ENCODE measurements at regions not wholly inside any gene's neighbourhood (a gene's known extent, or its start where the extent isn't known, plus 50 kb on each side); places are given as distances from the start of the nearest gene placed in this dataset.

GRCh38 chr12:13379531-13380188, 183.1 kb downstream of the EMP1 start:
- Histone ChIP-seq H3K27ac (ENCODE audit: low read depth, low read length) (no peak overlapping the region), H3K9ac (ENCODE audit: low read length in 5 of 5) (no peak overlapping the region), H3K4me1 (ENCODE audit: control insufficient read depth in 5 of 5, insufficient read depth in 5 of 5, low read length in 5 of 5) (peaks cover 0 to 8% (median 4%) of the 10 kb centered on the region in 5 donors)

DNA sequence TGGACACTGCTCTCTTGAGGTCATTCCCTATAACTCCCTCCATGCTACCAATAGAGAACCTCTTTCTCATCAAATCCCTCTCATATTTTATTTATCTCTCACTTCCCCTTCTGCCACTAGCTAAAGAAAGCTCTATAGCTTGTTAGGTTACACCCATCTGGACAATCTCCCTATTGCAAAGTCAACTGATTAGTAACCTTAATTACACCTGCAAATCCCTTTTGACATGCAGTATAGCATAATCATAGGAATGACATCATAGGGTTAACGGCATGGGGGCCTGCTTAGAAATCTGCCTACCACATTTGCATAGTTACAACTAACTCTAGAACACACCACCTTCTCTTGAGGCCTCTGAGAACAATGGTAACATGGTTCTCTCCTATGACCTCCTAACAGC, 181.2 kb downstream of the EMP1 start:
- Histone ChIP-seq H3K9me3 (ENCODE audit: control insufficient read depth in 5 of 5, low read length in 5 of 5) (peaks cover 0 to 8% (median 6%) of the 10 kb centered on the region in 5 donors), H3K4me3 (ENCODE audit: low read depth in 1 of 5, low read length in 5 of 5) (no peak overlapping the region), H3K9ac (ENCODE audit: low read length in 5 of 5) (no peak overlapping the region), H3K4me1 (ENCODE audit: control insufficient read depth in 5 of 5, insufficient read depth in 5 of 5, low read length in 5 of 5) (peaks cover 0 to 25% (median 12%) of the 10 kb centered on the region in 5 donors), H3K36me3 (ENCODE audit: control insufficient read depth in 5 of 5, insufficient read depth in 5 of 5, low read length in 5 of 5) (no peaks in the 10 kb centered on the region), H3K27ac (ENCODE audit: low read depth, low read length) (no peak overlapping the region), H3K27me3 (ENCODE audit: control insufficient read depth in 5 of 5, insufficient read depth in 4 of 5, low read length in 5 of 5) (no peaks in the 10 kb centered on the region)

More at GRCh38 chr12:13379531-13380188, 183.1 kb downstream of the EMP1 start:
- Histone ChIP-seq H3K9me3 (ENCODE audit: control insufficient read depth in 5 of 5, low read length in 5 of 5) (peaks cover 0 to 8% (median 6%) of the 10 kb centered on the region in 5 donors), H3K36me3 (ENCODE audit: control insufficient read depth in 5 of 5, insufficient read depth in 5 of 5, low read length in 5 of 5) (no peaks in the 10 kb centered on the region), H3K4me3 (ENCODE audit: low read depth in 1 of 5, low read length in 5 of 5) (no peak overlapping the region), H3K27me3 (ENCODE audit: control insufficient read depth in 5 of 5, insufficient read depth in 4 of 5, low read length in 5 of 5) (no peaks in the 10 kb centered on the region)

DNA sequence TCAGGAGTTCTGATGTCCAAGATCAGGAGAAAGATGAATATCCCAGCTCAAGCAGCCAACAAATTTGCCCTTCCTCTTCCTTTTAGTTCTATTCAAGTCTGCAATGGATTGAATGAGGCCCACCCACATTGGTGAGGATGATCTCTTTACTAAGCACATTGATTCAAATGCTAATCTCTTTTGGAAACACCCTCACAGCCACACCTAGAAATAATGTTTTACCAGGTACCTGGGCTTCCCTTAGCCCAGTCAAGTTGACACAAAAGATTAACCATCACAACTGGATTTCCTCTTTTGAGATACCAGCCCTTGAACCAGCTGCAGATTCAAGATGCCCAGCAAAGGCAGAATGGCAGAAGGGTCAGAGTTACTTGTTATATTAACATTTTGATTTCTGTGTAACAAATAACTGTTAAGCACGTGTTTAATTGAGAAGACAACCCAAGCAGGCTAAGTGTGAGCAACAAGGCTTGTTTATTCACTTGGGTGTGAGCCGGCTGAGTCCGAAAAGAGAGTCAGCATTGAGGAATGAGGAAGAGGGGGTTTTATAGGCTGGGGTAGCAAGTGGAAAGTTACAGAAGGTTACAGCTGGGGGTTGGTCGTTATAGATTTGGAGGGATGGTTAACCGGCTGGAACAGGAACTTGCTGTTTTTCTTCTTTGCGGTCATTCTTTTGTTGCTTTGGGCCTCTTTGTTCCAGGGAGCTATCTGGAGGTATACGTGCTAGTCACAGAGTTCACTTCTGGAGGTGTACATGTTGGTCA, 180.3 kb downstream of the EMP1 start:
- Histone ChIP-seq H3K27ac (ENCODE audit: low read depth, low read length) (no peak overlapping the region), H3K9ac (ENCODE audit: low read length in 5 of 5) (no peak overlapping the region), H3K4me1 (ENCODE audit: control insufficient read depth in 5 of 5, insufficient read depth in 5 of 5, low read length in 5 of 5) (peaks cover 0 to 25% (median 12%) of the 10 kb centered on the region in 5 donors), H3K36me3 (ENCODE audit: control insufficient read depth in 5 of 5, insufficient read depth in 5 of 5, low read length in 5 of 5) (no peaks in the 10 kb centered on the region), H3K9me3 (ENCODE audit: control insufficient read depth in 5 of 5, low read length in 5 of 5) (peaks cover 0 to 8% (median 6%) of the 10 kb centered on the region in 5 donors), H3K4me3 (ENCODE audit: low read depth in 1 of 5, low read length in 5 of 5) (no peak overlapping the region), H3K27me3 (ENCODE audit: control insufficient read depth in 5 of 5, insufficient read depth in 4 of 5, low read length in 5 of 5) (no peaks in the 10 kb centered on the region)

DNA sequence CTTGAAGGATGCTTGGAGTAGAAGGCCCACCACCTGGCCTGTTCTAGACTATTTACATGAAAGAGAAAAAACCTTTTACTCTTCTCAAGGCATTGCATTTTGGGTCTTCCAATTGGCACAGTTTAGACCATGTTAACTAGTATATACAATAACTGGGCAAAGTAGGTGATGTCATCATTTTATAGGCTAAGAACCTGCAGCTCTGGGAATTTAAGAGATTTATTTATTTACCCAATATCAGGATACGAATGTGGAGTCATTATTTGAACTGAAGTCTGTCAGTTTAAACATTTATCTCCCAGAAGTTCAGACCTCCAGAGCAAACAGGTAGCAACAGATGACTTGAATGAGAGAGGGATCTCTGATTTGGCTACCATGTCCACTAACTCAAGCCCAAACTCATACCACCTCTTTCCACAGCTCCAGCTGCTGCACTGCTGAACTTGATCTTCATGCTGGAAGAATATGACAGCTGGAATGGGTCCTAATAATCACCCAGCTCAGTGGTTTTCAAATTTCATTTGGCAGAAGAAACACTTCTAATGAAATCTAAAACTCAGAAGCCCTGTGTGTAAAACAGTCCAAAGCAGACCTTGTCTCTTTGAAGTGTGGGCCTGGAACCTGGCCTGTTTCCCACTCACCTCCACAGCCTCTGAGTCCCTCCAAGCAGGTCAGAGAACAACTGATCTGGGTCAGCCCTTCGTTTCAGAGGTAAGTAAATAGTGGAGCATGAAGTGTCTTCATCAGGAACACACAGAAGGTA, 179.2 kb downstream of the EMP1 start:
- Histone ChIP-seq H3K36me3 (ENCODE audit: control insufficient read depth in 5 of 5, insufficient read depth in 5 of 5, low read length in 5 of 5) (no peaks in the 10 kb centered on the region), H3K27me3 (ENCODE audit: control insufficient read depth in 5 of 5, insufficient read depth in 4 of 5, low read length in 5 of 5) (no peaks in the 10 kb centered on the region), H3K9me3 (ENCODE audit: control insufficient read depth in 5 of 5, low read length in 5 of 5) (peaks cover 0 to 8% (median 6%) of the 10 kb centered on the region in 5 donors), H3K9ac (ENCODE audit: low read length in 5 of 5) (no peak overlapping the region), H3K27ac (ENCODE audit: low read depth, low read length) (no peak overlapping the region), H3K4me3 (ENCODE audit: low read depth in 1 of 5, low read length in 5 of 5) (no peak overlapping the region), H3K4me1 (ENCODE audit: control insufficient read depth in 5 of 5, insufficient read depth in 5 of 5, low read length in 5 of 5) (peaks cover 0 to 25% (median 12%) of the 10 kb centered on the region in 5 donors)

GRCh38 chr12:13374793-13375192, 178.3 kb downstream of the EMP1 start:
- H3K27me3 ChIP-seq (ENCODE audit: control insufficient read depth in 5 of 5, insufficient read depth in 4 of 5, low read length in 5 of 5) = no peaks in the 10 kb centered on the region
- no peak overlapping the region for H3K9ac ChIP-seq (ENCODE audit: low read length in 5 of 5)
- no peaks in the 10 kb centered on the region for H3K36me3 ChIP-seq (ENCODE audit: control insufficient read depth in 5 of 5, insufficient read depth in 5 of 5, low read length in 5 of 5)
- peaks cover 0 to 25% (median 12%) of the 10 kb centered on the region in 5 donors for H3K4me1 ChIP-seq (ENCODE audit: control insufficient read depth in 5 of 5, insufficient read depth in 5 of 5, low read length in 5 of 5)
- no peak overlapping the region for H3K27ac ChIP-seq (ENCODE audit: low read depth, low read length)
- peaks cover 0 to 8% (median 6%) of the 10 kb centered on the region in 5 donors for H3K9me3 ChIP-seq (ENCODE audit: control insufficient read depth in 5 of 5, low read length in 5 of 5)
- H3K4me3 ChIP-seq (ENCODE audit: low read depth in 1 of 5, low read length in 5 of 5) = no peak overlapping the region

DNA sequence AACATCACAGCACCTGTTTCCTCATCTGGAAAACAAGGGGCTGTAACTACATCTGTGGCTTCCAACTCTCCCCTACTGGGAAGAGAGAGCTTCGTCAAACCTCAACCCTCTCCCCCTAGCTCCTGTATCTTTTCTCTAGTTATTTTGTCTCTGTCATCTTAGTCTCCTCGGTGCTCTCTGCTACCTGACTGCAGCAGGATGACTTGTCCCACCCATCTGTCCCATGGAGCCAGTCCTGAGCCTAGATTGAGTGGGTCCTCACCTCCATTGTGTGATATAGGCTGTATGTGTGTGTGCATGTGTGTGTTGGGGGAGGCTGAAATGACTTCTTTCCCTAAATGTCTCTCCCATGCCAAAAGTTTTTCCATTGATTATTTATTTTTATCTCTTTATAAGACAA, 177.3 kb downstream of the EMP1 start:
- Histone ChIP-seq H3K36me3 (ENCODE audit: control insufficient read depth in 5 of 5, insufficient read depth in 5 of 5, low read length in 5 of 5) (no peaks in the 10 kb centered on the region), H3K4me1 (ENCODE audit: control insufficient read depth in 5 of 5, insufficient read depth in 5 of 5, low read length in 5 of 5) (peaks cover 0 to 25% (median 12%) of the 10 kb centered on the region in 5 donors), H3K9ac (ENCODE audit: low read length in 5 of 5) (no peak overlapping the region), H3K27ac (ENCODE audit: low read depth, low read length) (no peak overlapping the region), H3K27me3 (ENCODE audit: control insufficient read depth in 5 of 5, insufficient read depth in 4 of 5, low read length in 5 of 5) (no peaks in the 10 kb centered on the region), H3K4me3 (ENCODE audit: low read depth in 1 of 5, low read length in 5 of 5) (no peak overlapping the region), H3K9me3 (ENCODE audit: control insufficient read depth in 5 of 5, low read length in 5 of 5) (peaks cover 0 to 8% (median 6%) of the 10 kb centered on the region in 5 donors)

- H3K27me3 ChIP-seq (ENCODE audit: control insufficient read depth in 5 of 5, insufficient read depth in 4 of 5, low read length in 5 of 5) = no peaks in the 10 kb centered on the region
- H3K27ac ChIP-seq (ENCODE audit: low read depth, low read length) = no peak overlapping the region
- H3K36me3 ChIP-seq (ENCODE audit: control insufficient read depth in 5 of 5, insufficient read depth in 5 of 5, low read length in 5 of 5) = no peaks in the 10 kb centered on the region
- peaks cover 0 to 25% (median 12%) of the 10 kb centered on the region in 5 donors for H3K4me1 ChIP-seq (ENCODE audit: control insufficient read depth in 5 of 5, insufficient read depth in 5 of 5, low read length in 5 of 5)
- no peak overlapping the region for H3K4me3 ChIP-seq (ENCODE audit: low read depth in 1 of 5, low read length in 5 of 5)
- H3K9me3 ChIP-seq (ENCODE audit: control insufficient read depth in 5 of 5, low read length in 5 of 5) = peaks cover 0 to 7% (median 6%) of the 10 kb centered on the region in 5 donors
- H3K9ac ChIP-seq (ENCODE audit: low read length in 5 of 5) = no peak overlapping the region
Observed at GRCh38 chr12:13373131-13373530, 176.6 kb downstream of the EMP1 start.

- H3K9ac ChIP-seq (ENCODE audit: low read length in 5 of 5) = no peak overlapping the region
- H3K4me3 ChIP-seq (ENCODE audit: low read depth in 1 of 5, low read length in 5 of 5) = no peak overlapping the region
- H3K4me1 ChIP-seq (ENCODE audit: control insufficient read depth in 5 of 5, insufficient read depth in 5 of 5, low read length in 5 of 5) = peaks cover 0 to 25% (median 12%) of the 10 kb centered on the region in 5 donors
- no peak overlapping the region for H3K27ac ChIP-seq (ENCODE audit: low read depth, low read length)
- H3K9me3 ChIP-seq (ENCODE audit: control insufficient read depth in 5 of 5, low read length in 5 of 5) = peaks cover 0 to 2% (median 0%) of the 10 kb centered on the region in 5 donors
- H3K27me3 ChIP-seq (ENCODE audit: control insufficient read depth in 5 of 5, insufficient read depth in 4 of 5, low read length in 5 of 5) = no peaks in the 10 kb centered on the region
- no peaks in the 10 kb centered on the region for H3K36me3 ChIP-seq (ENCODE audit: control insufficient read depth in 5 of 5, insufficient read depth in 5 of 5, low read length in 5 of 5)
Observed at GRCh38 chr12:13372386-13372785, 175.9 kb downstream of the EMP1 start.

GRCh38 chr12:13371797-13372196, 175.3 kb downstream of the EMP1 start:
- no peak overlapping the region for H3K4me3 ChIP-seq (ENCODE audit: low read depth in 1 of 5, low read length in 5 of 5)
- peaks cover 0 to 25% (median 12%) of the 10 kb centered on the region in 5 donors for H3K4me1 ChIP-seq (ENCODE audit: control insufficient read depth in 5 of 5, insufficient read depth in 5 of 5, low read length in 5 of 5)
- H3K9me3 ChIP-seq (ENCODE audit: control insufficient read depth in 5 of 5, low read length in 5 of 5) = no peaks in the 10 kb centered on the region
- no peak overlapping the region for H3K9ac ChIP-seq (ENCODE audit: low read length in 5 of 5)
- no peaks in the 10 kb centered on the region for H3K27me3 ChIP-seq (ENCODE audit: control insufficient read depth in 5 of 5, insufficient read depth in 4 of 5, low read length in 5 of 5)
- no peaks in the 10 kb centered on the region for H3K36me3 ChIP-seq (ENCODE audit: control insufficient read depth in 5 of 5, insufficient read depth in 5 of 5, low read length in 5 of 5)
- H3K27ac ChIP-seq (ENCODE audit: low read depth, low read length) = no peak overlapping the region

Data from subcutaneous abdominal adipose tissue (tissue), 5 donors.